Neural cell (in vitro differentiated cells): ENCODE measurements at regions not wholly inside any gene's neighbourhood (a gene's known extent, or its start where the extent isn't known, plus 50 kb on each side); places are given as distances from the start of the nearest gene placed in this dataset.

Experiments
- EZH2 ChIP-seq: fragments of 200-600, 300-800 bp; shearing (Covaris generic), sonication (generic); IDR thresholded peaks from 2 replicates; pipeline ENCODE4 v1.6.1; 2014; ENCODE audit warnings: antibody characterized with exemption, low read length, borderline replicate concordance, mild to moderate bottlenecking; ENCODE audit not compliant: insufficient read depth, poor library complexity, severe bottlenecking
- TF ChIP-seq, protein P1 (sequence below): fragments of 450-650 bp; IDR thresholded peaks from 2 replicates; pipeline ENCODE4 v1.5.1; 2014; ENCODE audit warnings: antibody characterized with exemption, mild to moderate bottlenecking, moderate library complexity; ENCODE audit not compliant: poor library complexity, severe bottlenecking

DNA sequence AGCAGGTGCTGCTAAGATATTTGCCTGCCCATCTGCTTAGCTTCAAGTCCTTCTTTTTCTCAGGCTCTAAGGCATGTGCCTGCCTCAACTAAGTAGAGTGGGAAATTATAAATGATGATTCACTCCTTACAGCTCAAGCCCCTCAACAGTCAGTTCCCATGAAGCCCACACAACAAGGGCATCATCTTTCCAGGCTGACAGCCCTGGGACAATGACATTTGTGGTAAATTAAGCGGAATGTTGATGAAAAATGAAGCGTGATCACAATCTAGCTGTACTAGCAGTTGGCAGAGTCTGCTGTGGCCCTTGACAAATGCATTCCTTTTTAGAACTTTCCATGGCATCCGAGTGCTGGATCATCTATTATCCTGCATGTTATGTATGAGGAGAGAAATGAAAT is 548.6 kb downstream of the KIF4B start:
- TF ChIP-seq, protein P1, sequence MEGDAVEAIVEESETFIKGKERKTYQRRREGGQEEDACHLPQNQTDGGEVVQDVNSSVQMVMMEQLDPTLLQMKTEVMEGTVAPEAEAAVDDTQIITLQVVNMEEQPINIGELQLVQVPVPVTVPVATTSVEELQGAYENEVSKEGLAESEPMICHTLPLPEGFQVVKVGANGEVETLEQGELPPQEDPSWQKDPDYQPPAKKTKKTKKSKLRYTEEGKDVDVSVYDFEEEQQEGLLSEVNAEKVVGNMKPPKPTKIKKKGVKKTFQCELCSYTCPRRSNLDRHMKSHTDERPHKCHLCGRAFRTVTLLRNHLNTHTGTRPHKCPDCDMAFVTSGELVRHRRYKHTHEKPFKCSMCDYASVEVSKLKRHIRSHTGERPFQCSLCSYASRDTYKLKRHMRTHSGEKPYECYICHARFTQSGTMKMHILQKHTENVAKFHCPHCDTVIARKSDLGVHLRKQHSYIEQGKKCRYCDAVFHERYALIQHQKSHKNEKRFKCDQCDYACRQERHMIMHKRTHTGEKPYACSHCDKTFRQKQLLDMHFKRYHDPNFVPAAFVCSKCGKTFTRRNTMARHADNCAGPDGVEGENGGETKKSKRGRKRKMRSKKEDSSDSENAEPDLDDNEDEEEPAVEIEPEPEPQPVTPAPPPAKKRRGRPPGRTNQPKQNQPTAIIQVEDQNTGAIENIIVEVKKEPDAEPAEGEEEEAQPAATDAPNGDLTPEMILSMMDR = no peak
- no peak for TF ChIP-seq EZH2
